Endodermal cell (in vitro differentiated cells): ENCODE measurements at regions not wholly inside any gene's neighbourhood (a gene's known extent, or its start where the extent isn't known, plus 50 kb on each side); places are given as distances from the start of the nearest gene placed in this dataset.
"Not testable (repeated sequence)": the region's sequence is repeated elsewhere in the genome, so short reads cannot be mapped to it uniquely, and the experiment has no call there.

ENCODE experiments used
- DNase-seq: peaks from one replicate; pipeline ENCODE4 v3.0.0-alpha.2; 2017
- H3K27ac ChIP-seq: 2 replicates; pipeline ENCODE4 v1.5.1; 2013; ENCODE audit warnings: mild to moderate bottlenecking, low read depth, low read length, moderate library complexity
- H3K27me3 ChIP-seq: 2 replicates; pipeline ENCODE4 v1.6.1; 2013; ENCODE audit warnings: mild to moderate bottlenecking, low read length, moderate library complexity; ENCODE audit not compliant: insufficient read depth, control insufficient read depth, poor library complexity, severe bottlenecking
- H3K36me3 ChIP-seq: 2 replicates; pipeline ENCODE4 v1.7.0; 2013; ENCODE audit warnings: mild to moderate bottlenecking, low read length, moderate library complexity; ENCODE audit not compliant: control insufficient read depth, insufficient read depth
- H3K4me1 ChIP-seq: one replicate; pipeline ENCODE4 v1.7.0; 2013; ENCODE audit warnings: low read length; ENCODE audit not compliant: control insufficient read depth, insufficient read depth
- H3K4me3 ChIP-seq: 2 replicates; pipeline ENCODE4 v1.5.1; 2013; ENCODE audit warnings: mild to moderate bottlenecking, low read length, moderate library complexity
- H3K9ac ChIP-seq: 2 replicates; pipeline ENCODE4 v1.6.1; 2013; ENCODE audit warnings: mild to moderate bottlenecking, low read length, moderate library complexity; ENCODE audit not compliant: poor library complexity, severe bottlenecking; ENCODE audit errors: extremely low read depth
- H3K9me3 ChIP-seq: 2 replicates; pipeline ENCODE4 v1.6.1; 2013; ENCODE audit warnings: mild to moderate bottlenecking, low read length, moderate library complexity; ENCODE audit not compliant: control insufficient read depth
- H3K27ac Mint-ChIP-seq: 2 replicates; pipeline ENCODE4 v1.8.0; 2020; ENCODE audit warnings: mixed read lengths
- H3K27me3 Mint-ChIP-seq: 2 replicates; pipeline ENCODE4 v1.8.0; 2021; ENCODE audit warnings: mild to moderate bottlenecking, mixed read lengths; ENCODE audit not compliant: insufficient read depth
- H3K36me3 Mint-ChIP-seq: 2 replicates; pipeline ENCODE4 v1.8.0; 2020; ENCODE audit warnings: low read depth, mixed read lengths
- H3K4me1 Mint-ChIP-seq: 2 replicates; pipeline ENCODE4 v1.8.0; 2020; ENCODE audit warnings: mixed read lengths
- H3K4me3 Mint-ChIP-seq: 2 replicates; pipeline ENCODE4 v1.8.0; 2020; ENCODE audit warnings: mild to moderate bottlenecking, moderate library complexity, mixed read lengths
- H3K9me3 Mint-ChIP-seq: 2 replicates; pipeline ENCODE4 v1.8.0; 2020; ENCODE audit warnings: mild to moderate bottlenecking, mixed read lengths
- CTCF ChIP-seq: fragments of 200-600 bp; sonication (generic); conservative IDR thresholded peaks from 2 replicates; pipeline ENCODE4 v1.5.0; 2021; ENCODE audit warnings: antibody characterized with exemption, mild to moderate bottlenecking
- WGBS, 2 experiments: methylation state at CpG; one replicate each; pipeline versions ENCODE4 v1.1.5 to v1.1.7; 2013; ENCODE audit warnings: missing lambda C conversion rate in 2 of 2, mixed read lengths in 1 of 2; ENCODE audit not compliant: insufficient coverage in 1 of 2, insufficient read length in 1 of 2; 5-methylcytosine and 5-hydroxymethylcytosine counted together

DNA sequence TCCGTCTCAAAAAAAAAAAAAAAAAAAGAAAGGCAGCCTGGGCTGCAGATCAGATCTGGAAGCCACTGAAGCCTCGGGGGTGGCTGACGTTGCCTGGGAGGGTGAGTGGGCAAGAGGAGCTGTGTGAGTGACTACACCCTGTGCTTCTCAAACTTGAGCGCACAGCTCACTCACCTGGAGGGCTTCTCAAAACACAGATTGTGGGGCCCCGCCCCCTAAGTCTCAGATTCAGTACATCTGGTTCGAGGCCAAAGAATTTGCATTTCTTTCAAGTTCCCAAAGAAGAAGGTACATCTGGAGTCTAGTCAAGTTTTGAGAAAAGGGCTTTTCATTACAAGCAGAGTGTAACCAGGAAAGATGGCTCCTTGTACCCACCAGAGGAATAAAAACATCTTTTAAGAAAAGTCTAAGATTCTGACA is 97.7 kb upstream of the CAB39 start:
- no peak overlapping the region for H3K27ac Mint-ChIP-seq
- no peaks in the 10 kb centered on the region for H3K36me3 Mint-ChIP-seq
- H3K27ac ChIP-seq = no peak overlapping the region
- no peaks in the 10 kb centered on the region for H3K27me3 Mint-ChIP-seq
- TF ChIP-seq CTCF = no peak
- no peaks in the 10 kb centered on the region for H3K36me3 ChIP-seq
- no peaks in the 10 kb centered on the region for H3K4me1 ChIP-seq
- H3K4me3 Mint-ChIP-seq = no peak overlapping the region
- no peaks in the 10 kb centered on the region for H3K9me3 ChIP-seq
- no peaks in the 10 kb centered on the region for H3K27me3 ChIP-seq
- H3K9ac ChIP-seq = no peak overlapping the region
- WGBS, 2 experiments = 87% methylated on average over 6 of the region's 6 CpGs
- no peaks in the 10 kb centered on the region for H3K4me1 Mint-ChIP-seq
- DNase-seq = no peak
- no peak overlapping the region for H3K4me3 ChIP-seq
- H3K9me3 Mint-ChIP-seq = no peaks in the 10 kb centered on the region

DNA sequence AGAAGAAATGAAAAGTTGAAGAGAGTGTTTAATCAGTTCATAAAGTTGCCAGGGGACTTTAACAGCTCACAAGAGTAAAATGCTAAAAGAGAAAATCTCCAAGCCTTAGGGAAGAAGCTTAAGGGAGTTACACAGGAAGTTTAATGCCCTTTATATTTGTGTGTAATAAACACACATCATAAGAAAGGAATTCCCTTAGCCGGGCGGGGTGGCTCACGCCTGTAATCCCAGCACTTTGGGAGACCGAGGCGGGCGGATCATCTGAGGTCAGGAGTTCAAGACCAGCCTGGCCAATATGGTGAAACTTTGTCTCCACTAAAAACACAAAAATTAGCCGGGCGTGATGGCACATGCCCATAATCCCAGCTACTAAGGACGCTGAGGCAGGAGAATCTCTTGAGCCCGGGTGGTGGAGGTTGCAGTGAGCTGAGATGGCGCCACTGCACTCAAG is 95.4 kb upstream of the CAB39 start:
- not testable (repeated sequence) for DNase-seq, H3K36me3 ChIP-seq, H3K9ac ChIP-seq, H3K4me1 Mint-ChIP-seq, H3K27ac ChIP-seq, H3K36me3 Mint-ChIP-seq, H3K9me3 ChIP-seq, H3K27ac Mint-ChIP-seq, H3K4me1 ChIP-seq, H3K27me3 ChIP-seq, H3K9me3 Mint-ChIP-seq, H3K27me3 Mint-ChIP-seq, H3K4me3 ChIP-seq, H3K4me3 Mint-ChIP-seq
- 80 to 94% methylated on average over 4 to 11 of the region's 11 CpGs for WGBS, 2 experiments

GRCh38 chr2:230619491-230619890 is 93.2 kb upstream of the CAB39 start:
- no peaks in the 10 kb centered on the region for H3K9me3 ChIP-seq
- Mint-ChIP-seq H3K4me1 (no peaks in the 10 kb centered on the region), H3K9me3 (peaks cover 3% of the 10 kb centered on the region), H3K27me3 (no peaks in the 10 kb centered on the region), H3K4me3 (no peak overlapping the region), H3K27ac (no peak overlapping the region), H3K36me3 (no peaks in the 10 kb centered on the region)
- TF ChIP-seq CTCF = no peak
- DNase-seq = no peak
- no peak overlapping the region for H3K4me3 ChIP-seq
- no peaks in the 10 kb centered on the region for H3K27me3 ChIP-seq
- H3K36me3 ChIP-seq = no peaks in the 10 kb centered on the region
- H3K27ac ChIP-seq = no peak overlapping the region
- no peaks in the 10 kb centered on the region for H3K4me1 ChIP-seq
- no peak overlapping the region for H3K9ac ChIP-seq
- WGBS, 2 experiments = 84% methylated on average over 5 to 8 of the region's 8 CpGs

DNA sequence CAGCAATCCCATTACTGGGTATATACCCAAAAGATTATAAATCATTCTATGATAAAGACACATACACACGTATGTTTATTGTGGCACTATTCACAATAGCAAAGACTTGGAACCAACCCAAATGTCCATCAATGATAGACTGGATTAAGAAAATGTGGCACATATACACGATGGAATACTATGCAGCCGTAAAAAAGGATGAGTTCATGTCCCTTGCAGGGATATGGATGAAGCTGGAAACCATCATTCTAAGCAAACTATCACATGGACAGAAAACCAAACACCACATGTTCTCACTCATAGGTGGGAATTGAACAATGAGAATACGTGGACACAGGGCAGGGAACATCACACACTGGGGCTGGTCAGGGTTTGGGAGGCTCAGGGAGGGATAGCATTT is 87.4 kb upstream of the CAB39 start:
- H3K4me3 ChIP-seq, H3K36me3 Mint-ChIP-seq, H3K27me3 ChIP-seq, H3K9ac ChIP-seq, H3K36me3 ChIP-seq, H3K27me3 Mint-ChIP-seq, H3K27ac ChIP-seq, H3K27ac Mint-ChIP-seq, H3K4me3 Mint-ChIP-seq, H3K9me3 ChIP-seq, DNase-seq, H3K4me1 ChIP-seq, H3K9me3 Mint-ChIP-seq: not testable (repeated sequence)
- peaks cover 17% of the 10 kb centered on the region for H3K4me1 Mint-ChIP-seq
- 71 to 82% methylated on average over 2 to 3 of the region's 4 CpGs for WGBS, 2 experiments

DNA sequence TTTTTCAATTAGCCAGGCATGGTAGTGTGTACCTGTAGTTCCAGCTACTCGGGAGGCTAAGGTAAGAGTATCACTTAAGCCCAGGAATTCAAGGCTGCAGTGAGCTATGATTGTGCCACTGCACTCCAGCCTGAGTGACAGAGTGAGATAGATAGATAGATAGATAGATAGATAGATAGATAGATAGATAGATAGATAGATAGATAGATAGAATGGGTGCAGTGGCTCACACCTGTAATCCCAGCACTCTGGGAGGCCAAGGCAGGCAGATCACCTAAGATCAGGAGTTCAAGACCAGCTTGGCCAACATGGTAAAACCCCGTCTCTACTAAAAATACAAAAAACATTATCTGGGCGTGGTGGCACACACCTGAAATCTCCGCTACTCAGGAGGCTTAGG is 85.6 kb upstream of the CAB39 start:
- peaks cover 17% of the 10 kb centered on the region for H3K4me1 Mint-ChIP-seq
- not testable (repeated sequence) for H3K27me3 Mint-ChIP-seq, H3K9me3 Mint-ChIP-seq, H3K9ac ChIP-seq, H3K36me3 ChIP-seq, H3K27ac ChIP-seq, DNase-seq, H3K9me3 ChIP-seq, H3K36me3 Mint-ChIP-seq, H3K4me1 ChIP-seq, H3K27ac Mint-ChIP-seq, H3K4me3 ChIP-seq, H3K27me3 ChIP-seq, H3K4me3 Mint-ChIP-seq
- 94% methylated on average over 3 of the region's 4 CpGs for WGBS, 2 experiments
